Activated CD8-positive, alpha-beta memory T cell treated with anti-CD3 and anti-CD28 coated beads, Interleukin-2, amount 10 ng/mL, durations not matched to agents 7 days and 5 days (primary cell): ENCODE measurements at regions not wholly inside any gene's neighbourhood (a gene's known extent, or its start where the extent isn't known, plus 50 kb on each side); places are given as distances from the start of the nearest gene placed in this dataset.

ENCODE experiments used
- ATAC-seq: fragments of 150-1000 bp; cut with Tn5 transposase; one replicate; pipeline ENCODE4 v1.10.0; 2021; ENCODE audit warnings: moderate library complexity
- CTCF ChIA-PET: fragments of 350-600 bp; sonication (Branson Sonifier 250); formaldehyde crosslinking; loops from one replicate; lab custom pipeline; 2021; ENCODE audit warnings: antibody characterized with exemption; lab: Charles Lee
- DNase-seq: peaks from one replicate; pipeline ENCODE4 v3.0.0-alpha.2; 2020
- H3K27ac Mint-ChIP-seq: one replicate; pipeline ENCODE4 v1.8.0; 2021; ENCODE audit warnings: mild to moderate bottlenecking, mixed read lengths
- H3K27me3 Mint-ChIP-seq: one replicate; pipeline ENCODE4 v1.8.0; 2021; ENCODE audit warnings: mixed read lengths
- H3K36me3 Mint-ChIP-seq: one replicate; pipeline ENCODE4 v1.8.0; 2021; ENCODE audit warnings: mild to moderate bottlenecking, mixed read lengths
- H3K4me1 Mint-ChIP-seq: one replicate; pipeline ENCODE4 v1.8.0; 2021; ENCODE audit warnings: mixed read lengths
- H3K4me3 Mint-ChIP-seq: one replicate; pipeline ENCODE4 v1.8.0; 2021; ENCODE audit warnings: mild to moderate bottlenecking, moderate library complexity, mixed read lengths
- H3K9me3 Mint-ChIP-seq: one replicate; pipeline ENCODE4 v1.8.0; 2022; ENCODE audit warnings: low read depth, mixed read lengths

- no peak for ATAC-seq
Measured at GRCh38 chr4:137635601-137636000, 103.3 kb upstream of the PCDH18 start.

GRCh38 chr4:137635108-137635507 is 102.8 kb upstream of the PCDH18 start:
- no peaks in the 10 kb centered on the region for H3K36me3 Mint-ChIP-seq
- no peak overlapping the region for H3K4me3 Mint-ChIP-seq
- H3K27me3 Mint-ChIP-seq, result no peaks in the 10 kb centered on the region
- DNase-seq (no peak), ATAC-seq (no peak)
- no peak overlapping the region for H3K27ac Mint-ChIP-seq
- H3K4me1 Mint-ChIP-seq, result no peaks in the 10 kb centered on the region
- H3K9me3 Mint-ChIP-seq, result peaks cover 5% of the 10 kb centered on the region
- CTCF ChIA-PET, result no interaction called here

More at GRCh38 chr4:137635601-137636000, 103.3 kb upstream of the PCDH18 start:
- no peak for DNase-seq
- Mint-ChIP-seq H3K9me3 (peaks cover 5% of the 10 kb centered on the region), H3K27me3 (no peaks in the 10 kb centered on the region), H3K27ac (no peak overlapping the region), H3K4me3 (no peak overlapping the region), H3K4me1 (no peaks in the 10 kb centered on the region), H3K36me3 (no peaks in the 10 kb centered on the region)
- CTCF ChIA-PET, result no interaction called here

DNA sequence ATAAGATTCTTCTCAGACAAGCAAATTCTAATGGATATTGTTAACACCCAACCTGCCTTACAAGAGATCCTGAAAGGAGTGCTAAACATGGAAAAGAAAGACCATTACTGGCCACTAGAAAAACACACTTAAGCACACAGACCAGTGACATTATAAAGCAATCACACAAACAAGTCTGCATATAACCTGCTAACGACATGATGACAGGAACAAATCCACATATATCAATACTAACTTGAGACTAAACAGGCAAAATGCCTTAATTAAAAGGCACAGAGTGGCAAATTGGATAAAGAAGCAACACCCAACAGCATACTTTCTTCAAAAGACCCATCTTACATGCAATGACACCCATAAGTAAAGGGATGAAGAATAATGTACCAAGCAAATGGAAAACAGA is 100.5 kb upstream of the PCDH18 start:
- no peaks in the 10 kb centered on the region for H3K4me1 Mint-ChIP-seq
- no peaks in the 10 kb centered on the region for H3K27me3 Mint-ChIP-seq
- peaks cover 5% of the 10 kb centered on the region for H3K9me3 Mint-ChIP-seq
- ATAC-seq, result no peak
- H3K27ac Mint-ChIP-seq, result no peak overlapping the region
- no peak overlapping the region for H3K4me3 Mint-ChIP-seq
- CTCF ChIA-PET, result no interaction called here
- DNase-seq, result no peak
- no peaks in the 10 kb centered on the region for H3K36me3 Mint-ChIP-seq

- DNase-seq (no peak), ATAC-seq (no peak)
- no peaks in the 10 kb centered on the region for H3K4me1 Mint-ChIP-seq
- H3K36me3 Mint-ChIP-seq, result no peaks in the 10 kb centered on the region
- peaks cover 5% of the 10 kb centered on the region for H3K9me3 Mint-ChIP-seq
- H3K4me3 Mint-ChIP-seq, result no peak overlapping the region
- no peak overlapping the region for H3K27ac Mint-ChIP-seq
- no peaks in the 10 kb centered on the region for H3K27me3 Mint-ChIP-seq
- CTCF ChIA-PET, result no interaction called here
Measured at GRCh38 chr4:137631605-137632004, 99.3 kb upstream of the PCDH18 start.

DNA sequence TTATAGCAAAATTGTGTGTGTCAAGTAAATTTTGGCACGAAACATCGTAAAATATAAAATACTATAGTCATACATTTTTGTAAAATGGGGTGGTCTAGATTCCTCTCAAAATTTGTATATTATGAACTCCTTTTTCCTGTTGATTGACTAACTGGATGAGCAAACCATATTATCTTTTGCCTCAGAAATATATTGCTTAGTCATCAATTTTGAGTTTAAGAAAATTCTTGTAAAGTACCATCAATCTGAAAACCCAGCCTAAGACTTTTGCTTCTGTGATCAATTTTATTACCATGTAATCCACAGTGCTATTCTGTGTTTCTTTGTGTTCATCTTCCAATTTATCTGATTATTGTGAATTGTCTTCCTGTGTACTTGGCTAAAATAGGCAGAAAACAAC is 98.0 kb upstream of the PCDH18 start:
- Mint-ChIP-seq H3K36me3 (no peaks in the 10 kb centered on the region), H3K4me1 (no peaks in the 10 kb centered on the region), H3K9me3 (no peaks in the 10 kb centered on the region), H3K4me3 (no peak overlapping the region), H3K27me3 (no peaks in the 10 kb centered on the region), H3K27ac (no peak overlapping the region)
- CTCF ChIA-PET, result no interaction called here
- DNase-seq (no peak), ATAC-seq (no peak)

- H3K36me3 Mint-ChIP-seq, result no peaks in the 10 kb centered on the region
- ATAC-seq (no peak), DNase-seq (no peak)
- H3K27ac Mint-ChIP-seq, result no peak overlapping the region
- no peak overlapping the region for H3K4me3 Mint-ChIP-seq
- H3K27me3 Mint-ChIP-seq, result no peaks in the 10 kb centered on the region
- no peaks in the 10 kb centered on the region for H3K9me3 Mint-ChIP-seq
- CTCF ChIA-PET, result no interaction called here
- H3K4me1 Mint-ChIP-seq, result no peaks in the 10 kb centered on the region
Measured at GRCh38 chr4:137627739-137628460, 95.6 kb upstream of the PCDH18 start.

DNA sequence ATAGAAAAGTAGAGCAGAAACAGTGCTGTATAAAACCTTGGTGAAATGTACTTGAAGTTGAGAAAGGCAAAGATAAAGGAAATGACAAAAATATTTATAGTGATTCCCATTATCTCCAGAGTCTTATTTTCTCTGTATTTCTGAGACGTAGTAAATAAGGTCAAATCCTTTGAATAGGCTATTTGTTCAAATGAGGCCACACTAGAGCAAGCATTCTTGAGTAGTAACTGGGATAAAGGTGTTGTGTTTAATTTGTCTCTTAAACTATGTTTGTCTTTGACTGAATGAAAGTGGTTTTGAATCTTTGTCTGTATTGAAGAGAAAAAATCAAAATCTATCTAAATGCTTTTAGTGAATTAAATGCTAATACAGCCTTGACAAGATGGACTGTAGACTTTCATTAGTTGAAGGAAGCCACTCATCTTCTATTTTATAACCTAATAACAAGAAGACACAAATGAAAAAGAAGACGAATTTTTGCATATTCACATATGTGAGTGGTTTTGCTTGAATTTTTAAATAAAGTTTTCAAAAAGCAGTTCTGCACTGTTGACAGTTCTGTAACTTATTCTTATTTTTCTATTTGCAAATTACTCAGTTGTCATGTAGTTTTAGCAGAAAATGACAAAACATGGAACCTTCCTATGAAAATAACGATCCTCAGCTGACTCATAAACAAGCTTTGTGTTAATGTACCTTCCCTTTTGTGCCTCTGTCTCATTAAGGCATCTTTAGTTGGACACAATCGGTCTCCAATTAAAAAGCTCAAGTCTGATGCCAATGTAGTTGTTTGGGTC is 94.8 kb upstream of the PCDH18 start:
- Mint-ChIP-seq H3K27ac (no peak overlapping the region), H3K9me3 (no peaks in the 10 kb centered on the region), H3K4me1 (no peaks in the 10 kb centered on the region), H3K27me3 (no peaks in the 10 kb centered on the region), H3K4me3 (no peak overlapping the region), H3K36me3 (no peaks in the 10 kb centered on the region)
- DNase-seq (no peak), ATAC-seq (no peak)
- CTCF ChIA-PET, result no interaction called here

GRCh38 chr4:137623013-137623412 is 90.7 kb upstream of the PCDH18 start:
- no peak overlapping the region for H3K4me3 Mint-ChIP-seq
- H3K9me3 Mint-ChIP-seq, result peaks cover 7% of the 10 kb centered on the region
- CTCF ChIA-PET, result no interaction called here
- no peak for ATAC-seq
- H3K27me3 Mint-ChIP-seq, result no peaks in the 10 kb centered on the region
- H3K27ac Mint-ChIP-seq, result no peak overlapping the region
- H3K36me3 Mint-ChIP-seq, result no peaks in the 10 kb centered on the region
- H3K4me1 Mint-ChIP-seq, result no peaks in the 10 kb centered on the region
- DNase-seq, result no peak

DNA sequence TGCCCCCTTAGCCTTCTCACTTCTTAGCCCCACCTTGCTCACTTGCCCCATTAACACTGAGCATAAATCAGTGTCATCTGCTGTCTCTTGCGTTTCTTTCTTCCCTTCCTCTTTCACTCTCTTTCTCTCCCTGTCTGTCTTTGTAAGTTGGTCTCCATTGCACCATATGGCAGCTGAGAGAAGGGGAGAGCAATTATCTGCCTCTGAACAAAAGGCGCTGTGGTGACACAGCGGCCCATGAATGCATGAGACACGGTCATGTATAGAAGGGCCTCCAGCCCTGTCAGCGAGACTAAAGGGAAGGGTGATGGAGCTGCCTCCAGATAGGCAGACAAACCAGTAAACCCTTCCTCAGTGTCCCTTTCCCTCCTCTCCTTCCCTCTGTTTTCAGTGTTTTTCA is 88.8 kb upstream of the PCDH18 start:
- H3K9me3 Mint-ChIP-seq, result peaks cover 11% of the 10 kb centered on the region
- H3K27me3 Mint-ChIP-seq, result no peaks in the 10 kb centered on the region
- CTCF ChIA-PET, result interaction anchor here (0.9 kb wide), 1 partner anchor 9 kb away, joined by 3 read pairs; no protein-coding TSS in a partner anchor
- ATAC-seq, result no peak
- no peak overlapping the region for H3K4me3 Mint-ChIP-seq
- DNase-seq, result no peak
- H3K36me3 Mint-ChIP-seq, result no peaks in the 10 kb centered on the region
- no peak overlapping the region for H3K27ac Mint-ChIP-seq
- no peaks in the 10 kb centered on the region for H3K4me1 Mint-ChIP-seq

DNA sequence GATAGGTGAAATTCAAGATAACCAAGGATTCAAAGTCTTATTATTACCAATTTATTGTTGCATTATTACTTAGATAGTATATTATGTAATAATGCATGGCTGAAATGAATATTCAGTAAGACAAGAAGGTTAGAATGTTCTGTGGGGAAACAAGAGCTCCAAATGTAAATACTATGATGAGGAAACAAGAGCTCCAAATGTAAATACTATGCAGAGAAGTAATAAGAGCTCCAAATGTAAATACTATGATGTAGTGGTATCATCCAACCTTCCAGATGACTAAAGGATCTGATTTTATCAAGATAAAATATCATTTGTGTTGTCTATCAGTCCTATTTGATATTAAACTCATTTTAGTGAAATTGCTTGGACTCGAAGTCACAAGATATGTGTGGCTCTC is 82.2 kb upstream of the PCDH18 start:
- Mint-ChIP-seq H3K4me1 (no peaks in the 10 kb centered on the region), H3K4me3 (no peak overlapping the region), H3K27me3 (no peaks in the 10 kb centered on the region), H3K9me3 (peaks cover 13% of the 10 kb centered on the region), H3K36me3 (no peaks in the 10 kb centered on the region), H3K27ac (no peak overlapping the region)
- no peak for ATAC-seq
- CTCF ChIA-PET, result no interaction called here
- no peak for DNase-seq

DNA sequence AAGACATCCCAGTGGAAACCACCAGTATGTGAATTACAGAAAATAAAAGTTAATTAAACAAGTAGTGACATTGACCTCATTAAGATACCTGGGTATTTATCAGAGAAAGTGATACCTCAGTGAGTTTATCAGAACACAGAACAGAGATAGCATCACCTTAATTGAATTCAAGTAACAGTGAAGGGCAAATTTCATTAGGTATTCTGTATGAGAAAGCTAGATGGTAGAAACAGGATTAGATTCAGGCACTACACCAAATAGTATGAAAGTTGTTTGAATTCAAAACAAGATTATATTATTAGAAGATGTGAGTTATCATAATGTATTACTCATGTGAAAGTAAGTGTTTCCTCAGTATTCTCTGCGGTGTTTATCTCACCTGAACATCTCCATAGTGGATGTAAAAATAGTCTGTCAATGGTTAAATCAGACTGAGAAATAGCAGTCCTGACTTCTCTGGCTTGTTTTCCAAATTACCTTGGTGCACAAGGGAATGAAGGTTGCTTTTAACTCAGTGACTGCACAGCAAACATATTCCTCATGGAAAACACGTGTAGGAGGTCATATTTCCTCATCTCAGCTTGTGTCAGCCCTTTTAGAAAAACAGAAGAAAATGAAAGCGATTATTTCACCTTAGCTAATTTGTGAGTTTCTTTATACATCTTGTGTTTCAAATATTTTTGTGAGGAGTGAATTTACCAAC is 79.9 kb upstream of the PCDH18 start:
- Mint-ChIP-seq H3K4me1 (no peaks in the 10 kb centered on the region), H3K36me3 (no peaks in the 10 kb centered on the region), H3K27ac (no peak overlapping the region), H3K4me3 (no peak overlapping the region), H3K27me3 (no peaks in the 10 kb centered on the region), H3K9me3 (peaks cover 2% of the 10 kb centered on the region)
- CTCF ChIA-PET, result interaction anchor here (0.9 kb wide), 1 partner anchor 9 kb away, joined by 3 read pairs; no protein-coding TSS in a partner anchor
- no peak for DNase-seq
- no peak for ATAC-seq

DNA sequence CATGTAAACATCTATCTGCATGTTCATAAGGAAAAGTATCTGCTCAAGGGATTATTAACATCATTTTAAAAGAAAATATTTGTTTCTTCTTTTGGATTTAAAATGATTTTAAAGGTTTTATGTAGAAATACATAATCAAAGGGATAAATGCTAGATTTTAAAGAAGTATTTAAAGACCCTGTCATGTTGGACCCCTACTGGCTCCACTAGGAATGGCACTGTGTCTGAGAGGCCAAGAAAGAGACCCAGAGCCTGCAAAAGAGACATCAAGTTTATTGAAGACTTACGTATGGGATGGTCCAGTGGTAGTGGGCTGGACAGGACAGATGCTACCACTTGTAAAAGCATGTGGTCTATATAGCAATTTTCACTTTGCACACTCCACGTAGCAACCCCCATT is 78.7 kb upstream of the PCDH18 start:
- no peak for ATAC-seq
- peaks cover 2% of the 10 kb centered on the region for H3K9me3 Mint-ChIP-seq
- no peaks in the 10 kb centered on the region for H3K4me1 Mint-ChIP-seq
- H3K27me3 Mint-ChIP-seq, result no peaks in the 10 kb centered on the region
- no peak for DNase-seq
- H3K36me3 Mint-ChIP-seq, result no peaks in the 10 kb centered on the region
- H3K4me3 Mint-ChIP-seq, result no peak overlapping the region
- H3K27ac Mint-ChIP-seq, result no peak overlapping the region
- CTCF ChIA-PET, result no interaction called here

DNA sequence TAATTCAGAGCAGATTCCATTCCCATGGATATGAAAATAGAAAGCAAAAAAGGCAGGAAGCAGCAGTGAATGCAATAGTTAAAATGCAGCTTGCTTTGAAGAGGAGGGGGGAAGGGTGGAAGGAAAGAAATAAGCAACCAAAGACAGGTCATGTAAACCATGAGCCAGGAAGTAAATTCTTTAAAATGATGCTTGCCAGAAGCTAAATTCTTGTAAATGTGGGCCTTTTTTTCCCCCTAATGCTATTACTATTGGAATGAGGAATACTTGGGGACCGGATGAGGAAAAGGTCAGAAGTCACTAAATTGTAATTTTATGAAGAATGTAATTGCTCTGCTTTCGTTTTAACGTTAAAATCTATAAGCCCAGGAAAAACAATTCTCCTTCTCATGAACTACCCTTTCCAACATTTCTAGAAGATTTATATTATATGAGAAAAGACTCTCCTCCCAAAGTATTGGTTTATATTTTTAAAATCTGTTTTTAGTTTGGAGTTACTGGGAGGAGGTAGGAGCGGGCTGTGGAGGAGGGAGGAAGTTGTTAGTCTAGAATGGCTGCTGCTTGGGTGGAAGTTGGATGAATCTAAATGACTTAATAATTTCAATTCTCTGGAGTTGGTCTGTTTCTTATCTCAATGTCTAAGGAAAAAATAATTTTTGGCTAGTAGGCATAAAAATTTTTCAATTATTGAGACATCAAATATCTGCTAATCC is 77.6 kb upstream of the PCDH18 start:
- H3K4me3 Mint-ChIP-seq, result no peak overlapping the region
- no peaks in the 10 kb centered on the region for H3K27me3 Mint-ChIP-seq
- no peak overlapping the region for H3K27ac Mint-ChIP-seq
- DNase-seq (no peak), ATAC-seq (no peak)
- no peaks in the 10 kb centered on the region for H3K4me1 Mint-ChIP-seq
- H3K9me3 Mint-ChIP-seq, result peaks cover 2% of the 10 kb centered on the region
- CTCF ChIA-PET, result no interaction called here
- no peaks in the 10 kb centered on the region for H3K36me3 Mint-ChIP-seq
